ENCODE measurements at regions not wholly inside any gene's neighbourhood (a gene's known extent, or its start where the extent isn't known, plus 50 kb on each side); places are given as distances from the start of the nearest gene placed in this dataset.

- DNase-seq (ENCODE audit: low read depth, low spot score) = no peak
- FAIRE-seq = no peak
Observed at GRCh38 chr5:104062621-104063377, 500.2 kb upstream of the NUDT12 start.

GRCh38 chr5:104061707-104062106 is 499.1 kb upstream of the NUDT12 start:
- no peaks in the 10 kb centered on the region for H3K9me3 ChIP-seq (replicated peaks; ENCODE audit: control insufficient read depth, insufficient read depth, low read length)
- TF ChIP-seq, protein P1, sequence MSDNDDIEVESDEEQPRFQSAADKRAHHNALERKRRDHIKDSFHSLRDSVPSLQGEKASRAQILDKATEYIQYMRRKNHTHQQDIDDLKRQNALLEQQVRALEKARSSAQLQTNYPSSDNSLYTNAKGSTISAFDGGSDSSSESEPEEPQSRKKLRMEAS (IDR thresholded peaks at IDR 0.05; ENCODE audit: insufficient read depth, insufficient read length) = no peak
- TF ChIP-seq, protein P2, sequence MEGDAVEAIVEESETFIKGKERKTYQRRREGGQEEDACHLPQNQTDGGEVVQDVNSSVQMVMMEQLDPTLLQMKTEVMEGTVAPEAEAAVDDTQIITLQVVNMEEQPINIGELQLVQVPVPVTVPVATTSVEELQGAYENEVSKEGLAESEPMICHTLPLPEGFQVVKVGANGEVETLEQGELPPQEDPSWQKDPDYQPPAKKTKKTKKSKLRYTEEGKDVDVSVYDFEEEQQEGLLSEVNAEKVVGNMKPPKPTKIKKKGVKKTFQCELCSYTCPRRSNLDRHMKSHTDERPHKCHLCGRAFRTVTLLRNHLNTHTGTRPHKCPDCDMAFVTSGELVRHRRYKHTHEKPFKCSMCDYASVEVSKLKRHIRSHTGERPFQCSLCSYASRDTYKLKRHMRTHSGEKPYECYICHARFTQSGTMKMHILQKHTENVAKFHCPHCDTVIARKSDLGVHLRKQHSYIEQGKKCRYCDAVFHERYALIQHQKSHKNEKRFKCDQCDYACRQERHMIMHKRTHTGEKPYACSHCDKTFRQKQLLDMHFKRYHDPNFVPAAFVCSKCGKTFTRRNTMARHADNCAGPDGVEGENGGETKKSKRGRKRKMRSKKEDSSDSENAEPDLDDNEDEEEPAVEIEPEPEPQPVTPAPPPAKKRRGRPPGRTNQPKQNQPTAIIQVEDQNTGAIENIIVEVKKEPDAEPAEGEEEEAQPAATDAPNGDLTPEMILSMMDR (IDR thresholded peaks at IDR 0.05; ENCODE audit: extremely low read depth in 1 of 2, insufficient read depth in 1 of 2, low read depth in 1 of 2, low read length in 2 of 2) = no peak
- H3K4me2 ChIP-seq (ENCODE audit: insufficient read depth, low read length) = no peak overlapping the region
- no peak overlapping the region for H3K27ac ChIP-seq (ENCODE audit: insufficient read depth, low read depth, low read length)
- no peak overlapping the region for H3K4me3 ChIP-seq (replicated peaks in 1 of 3; ENCODE audit: insufficient read depth in 1 of 3, low read depth in 1 of 3, low read length in 3 of 3)
- FAIRE-seq (no peak), DNase-seq (ENCODE audit: low read depth, low spot score) (no peak)
- no peak overlapping the region for H3K9ac ChIP-seq (replicated peaks; ENCODE audit: extremely low read depth, insufficient read depth, low read length)
- no peaks in the 10 kb centered on the region for H3K36me3 ChIP-seq (ENCODE audit: control insufficient read depth in 2 of 2, extremely low read depth in 1 of 2, insufficient read depth in 2 of 2, low read length in 2 of 2)
- intact Hi-C loops (cut with micrococcal nuclease) (no loop called here), dilution Hi-C loops (cut with MboI; ENCODE audit: extremely low pct_ligation_motif_present, low sequenced_read_pairs) (no loop called here)
- H4K20me1 ChIP-seq (replicated peaks; ENCODE audit: control insufficient read depth, extremely low read depth, insufficient read depth, low read length) = no peaks in the 10 kb centered on the region
- no TSS peak for BruUV-seq (replicated peaks)
- H3K9me1 ChIP-seq (replicated peaks; ENCODE audit: control insufficient read depth, extremely low read depth, insufficient read depth, low read length) = no peaks in the 10 kb centered on the region
- ChIA-PET CTCF (no interaction called here), POLR2A (no interaction called here)
- H3K79me2 ChIP-seq (ENCODE audit: control insufficient read depth, insufficient read depth, low read length) = no peaks in the 10 kb centered on the region
- H3K4me1 ChIP-seq (ENCODE audit: control insufficient read depth, extremely low read depth, insufficient read depth, low read length) = no peaks in the 10 kb centered on the region
- no peaks in the 10 kb centered on the region for H3K27me3 ChIP-seq (ENCODE audit: control insufficient read depth in 2 of 2, insufficient read depth in 2 of 2, low read length in 2 of 2)
- no peak overlapping the region for H2AFZ ChIP-seq (ENCODE audit: low read depth, low read length)

More at GRCh38 chr5:104062621-104063377, 500.2 kb upstream of the NUDT12 start:
- TF ChIP-seq, protein P1 (IDR thresholded peaks at IDR 0.05; ENCODE audit: insufficient read depth, insufficient read length) = no peak
- TF ChIP-seq GATA2 (IDR thresholded peaks at IDR 0.05; ENCODE audit: insufficient read depth, insufficient read length, low read depth, low read length) = no peak
- no peak for TF ChIP-seq EZH2 (IDR thresholded peaks at IDR 0.05; ENCODE audit: borderline replicate concordance, low read depth, low read length, severe bottlenecking)
- no peak for TF ChIP-seq POLR2A (IDR thresholded peaks at IDR 0.05; ENCODE audit: low read depth, low read length)
- no peak for TF ChIP-seq JUN (IDR thresholded peaks at IDR 0.05; ENCODE audit: borderline replicate concordance, insufficient read depth, insufficient read length, low read depth)
- TF ChIP-seq FOS (IDR thresholded peaks at IDR 0.05; ENCODE audit: borderline replicate concordance, insufficient read depth, low read length) = no peak
- TF ChIP-seq POLR2AphosphoS5 (IDR thresholded peaks at IDR 0.05; ENCODE audit: insufficient read depth, low read depth, low read length) = no peak
- no peak overlapping the region for H3K4me2 ChIP-seq (ENCODE audit: insufficient read depth, low read length)
- H3K9ac ChIP-seq (replicated peaks; ENCODE audit: extremely low read depth, insufficient read depth, low read length) = no peak overlapping the region
- intact Hi-C loops (cut with micrococcal nuclease) (no loop called here), dilution Hi-C loops (cut with MboI; ENCODE audit: extremely low pct_ligation_motif_present, low sequenced_read_pairs) (no loop called here)
- CTCF ChIA-PET = no interaction called here
- H3K27ac ChIP-seq (ENCODE audit: insufficient read depth, low read depth, low read length) = no peak overlapping the region
- no peak overlapping the region for H3K4me3 ChIP-seq (replicated peaks in 1 of 3; ENCODE audit: insufficient read depth in 1 of 3, low read depth in 1 of 3, low read length in 3 of 3)
- H2AFZ ChIP-seq (ENCODE audit: low read depth, low read length) = no peak overlapping the region
- H3K79me2 ChIP-seq (ENCODE audit: control insufficient read depth, insufficient read depth, low read length) = no peaks in the 10 kb centered on the region
- BruUV-seq (replicated peaks) = no TSS peak
- POLR2A ChIA-PET = no interaction called here
- no peaks in the 10 kb centered on the region for H3K27me3 ChIP-seq (ENCODE audit: control insufficient read depth in 2 of 2, insufficient read depth in 2 of 2, low read length in 2 of 2)
- no peaks in the 10 kb centered on the region for H3K9me3 ChIP-seq (replicated peaks; ENCODE audit: control insufficient read depth, insufficient read depth, low read length)
- no peaks in the 10 kb centered on the region for H3K9me1 ChIP-seq (replicated peaks; ENCODE audit: control insufficient read depth, extremely low read depth, insufficient read depth, low read length)
- H3K36me3 ChIP-seq (ENCODE audit: control insufficient read depth in 2 of 2, extremely low read depth in 1 of 2, insufficient read depth in 2 of 2, low read length in 2 of 2) = no peaks in the 10 kb centered on the region
- H4K20me1 ChIP-seq (replicated peaks; ENCODE audit: control insufficient read depth, extremely low read depth, insufficient read depth, low read length) = no peaks in the 10 kb centered on the region
- no peaks in the 10 kb centered on the region for H3K4me1 ChIP-seq (ENCODE audit: control insufficient read depth, extremely low read depth, insufficient read depth, low read length)

Measured in endothelial cell of umbilical vein (primary cell).